ENCODE measurements at regions not wholly inside any gene's neighbourhood (a gene's known extent, or its start where the extent isn't known, plus 50 kb on each side); places are given as distances from the start of the nearest gene placed in this dataset.

DNA sequence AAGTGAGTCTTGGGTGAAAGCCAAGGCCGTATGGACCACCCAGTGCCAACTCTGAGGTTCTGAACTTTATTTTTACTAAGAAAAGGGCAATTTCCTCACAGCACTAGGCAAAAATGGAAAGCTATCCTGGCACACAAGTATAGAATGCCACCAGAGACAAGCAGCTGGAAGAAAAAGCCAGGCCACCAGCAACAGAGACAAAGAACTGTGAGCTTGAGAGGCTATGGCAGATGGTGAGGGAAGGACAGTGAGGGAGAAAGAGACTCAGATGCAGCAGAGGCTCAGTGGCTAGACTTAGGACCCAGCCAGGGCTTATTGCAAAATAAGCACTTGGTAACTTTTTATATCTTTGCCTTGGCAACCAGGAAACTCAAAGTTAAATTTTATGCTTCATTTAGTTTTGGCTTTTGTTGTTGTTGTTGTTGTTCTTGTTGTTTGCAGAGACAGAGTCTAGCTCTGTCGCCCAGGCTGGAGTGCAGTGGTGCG is 78.0 kb upstream of the BZW1 start:
- TF ChIP-seq, protein P1, sequence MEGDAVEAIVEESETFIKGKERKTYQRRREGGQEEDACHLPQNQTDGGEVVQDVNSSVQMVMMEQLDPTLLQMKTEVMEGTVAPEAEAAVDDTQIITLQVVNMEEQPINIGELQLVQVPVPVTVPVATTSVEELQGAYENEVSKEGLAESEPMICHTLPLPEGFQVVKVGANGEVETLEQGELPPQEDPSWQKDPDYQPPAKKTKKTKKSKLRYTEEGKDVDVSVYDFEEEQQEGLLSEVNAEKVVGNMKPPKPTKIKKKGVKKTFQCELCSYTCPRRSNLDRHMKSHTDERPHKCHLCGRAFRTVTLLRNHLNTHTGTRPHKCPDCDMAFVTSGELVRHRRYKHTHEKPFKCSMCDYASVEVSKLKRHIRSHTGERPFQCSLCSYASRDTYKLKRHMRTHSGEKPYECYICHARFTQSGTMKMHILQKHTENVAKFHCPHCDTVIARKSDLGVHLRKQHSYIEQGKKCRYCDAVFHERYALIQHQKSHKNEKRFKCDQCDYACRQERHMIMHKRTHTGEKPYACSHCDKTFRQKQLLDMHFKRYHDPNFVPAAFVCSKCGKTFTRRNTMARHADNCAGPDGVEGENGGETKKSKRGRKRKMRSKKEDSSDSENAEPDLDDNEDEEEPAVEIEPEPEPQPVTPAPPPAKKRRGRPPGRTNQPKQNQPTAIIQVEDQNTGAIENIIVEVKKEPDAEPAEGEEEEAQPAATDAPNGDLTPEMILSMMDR (IDR thresholded peaks at IDR 0.05), result no peak
- no peak for TF ChIP-seq POLR2A (IDR thresholded peaks at IDR 0.05)

Measured in Peyer's patch (tissue), 4 donors.